ENCODE measurements at regions not wholly inside any gene's neighbourhood (a gene's known extent, or its start where the extent isn't known, plus 50 kb on each side); places are given as distances from the start of the nearest gene placed in this dataset.

- no peak for DNase-seq (ENCODE audit: low read depth, low spot score)
- H3K4me3 ChIP-seq (ENCODE audit: low read depth, low read length), result no peak overlapping the region
- TF ChIP-seq CTCF (IDR thresholded peaks at IDR 0.05; ENCODE audit: low read depth, low read length), result no peak
- in situ Hi-C loops (cut with HindIII; ENCODE audit: low sequenced_read_pairs), result no loop called here
These were observed 120.5 kb upstream of the NAV3 start for GRCh38 chr12:77710209-77710608.

- no peak for TF ChIP-seq CTCF (IDR thresholded peaks at IDR 0.05; ENCODE audit: low read depth, low read length)
- no peak overlapping the region for H3K4me3 ChIP-seq (ENCODE audit: low read depth, low read length)
- DNase-seq (ENCODE audit: low read depth, low spot score), result no peak
- in situ Hi-C loops (cut with HindIII; ENCODE audit: low sequenced_read_pairs), result no loop called here
These were observed 133.6 kb upstream of the NAV3 start for GRCh38 chr12:77697126-77697525.

GRCh38 chr12:77696183-77696582, 134.5 kb upstream of the NAV3 start:
- in situ Hi-C loops (cut with HindIII; ENCODE audit: low sequenced_read_pairs), result no loop called here
- no peak overlapping the region for H3K4me3 ChIP-seq (ENCODE audit: low read depth, low read length)
- no peak for DNase-seq (ENCODE audit: low read depth, low spot score)
- no peak for TF ChIP-seq CTCF (IDR thresholded peaks at IDR 0.05; ENCODE audit: low read depth, low read length)

- in situ Hi-C loops (cut with HindIII; ENCODE audit: low sequenced_read_pairs), result no loop called here
- no peak for DNase-seq (ENCODE audit: low read depth, low spot score)
- TF ChIP-seq CTCF (IDR thresholded peaks at IDR 0.05; ENCODE audit: low read depth, low read length), result no peak
- H3K4me3 ChIP-seq (ENCODE audit: low read depth, low read length), result no peak overlapping the region
These were observed 141.1 kb upstream of the NAV3 start for GRCh38 chr12:77689510-77690086.

GRCh38 chr12:77687321-77687720, 143.4 kb upstream of the NAV3 start:
- in situ Hi-C loops (cut with HindIII; ENCODE audit: low sequenced_read_pairs), result no loop called here
- TF ChIP-seq CTCF (IDR thresholded peaks at IDR 0.05; ENCODE audit: low read depth, low read length), result no peak
- DNase-seq (ENCODE audit: low read depth, low spot score), result no peak
- H3K4me3 ChIP-seq (ENCODE audit: low read depth, low read length), result no peak overlapping the region

GRCh38 chr12:77686760-77687159, 143.9 kb upstream of the NAV3 start:
- H3K4me3 ChIP-seq (ENCODE audit: low read depth, low read length), result no peak overlapping the region
- DNase-seq (ENCODE audit: low read depth, low spot score), result peak; percentile 49
- in situ Hi-C loops (cut with HindIII; ENCODE audit: low sequenced_read_pairs), result no loop called here
- TF ChIP-seq CTCF (IDR thresholded peaks at IDR 0.05; ENCODE audit: low read depth, low read length), result peak; percentile 39

GRCh38 chr12:77685901-77686300, 144.8 kb upstream of the NAV3 start:
- in situ Hi-C loops (cut with HindIII; ENCODE audit: low sequenced_read_pairs), result no loop called here
- no peak for DNase-seq (ENCODE audit: low read depth, low spot score)
- no peak overlapping the region for H3K4me3 ChIP-seq (ENCODE audit: low read depth, low read length)
- TF ChIP-seq CTCF (IDR thresholded peaks at IDR 0.05; ENCODE audit: low read depth, low read length), result no peak

Data from astrocyte of the spinal cord (primary cell).